GM18508 (cell line): ENCODE measurements at regions not wholly inside any gene's neighbourhood (a gene's known extent, or its start where the extent isn't known, plus 50 kb on each side); places are given as distances from the start of the nearest gene placed in this dataset.

Experiments used
- ATAC-seq: cut with Tn5 transposase; IDR thresholded peaks from one replicate; pipeline ENCODE4 v1.9.1; 2021; ENCODE audit warnings: moderate number of reproducible peaks; ENCODE audit not compliant: insufficient read depth, unreplicated experiment

DNA sequence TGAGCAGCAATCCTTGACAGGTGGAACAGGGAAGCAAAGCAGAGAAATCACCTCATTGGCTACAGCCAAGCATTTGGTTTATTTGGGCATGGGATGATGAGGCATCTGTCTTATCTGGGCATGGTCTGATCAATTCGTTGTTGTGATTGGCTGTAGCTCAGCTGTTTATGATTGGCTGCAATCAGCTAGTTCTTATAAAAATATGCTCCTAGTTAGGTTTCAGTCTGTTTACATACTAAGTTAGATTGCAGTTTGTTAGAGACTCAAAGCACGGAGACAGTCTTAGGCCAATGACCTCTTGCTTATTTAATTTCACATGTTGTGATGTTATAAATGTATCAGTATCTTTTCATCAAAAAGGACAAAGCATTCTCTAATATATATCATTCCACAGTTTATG is 312.0 kb downstream of the PDGFC start:
- ATAC-seq: no peak

DNA sequence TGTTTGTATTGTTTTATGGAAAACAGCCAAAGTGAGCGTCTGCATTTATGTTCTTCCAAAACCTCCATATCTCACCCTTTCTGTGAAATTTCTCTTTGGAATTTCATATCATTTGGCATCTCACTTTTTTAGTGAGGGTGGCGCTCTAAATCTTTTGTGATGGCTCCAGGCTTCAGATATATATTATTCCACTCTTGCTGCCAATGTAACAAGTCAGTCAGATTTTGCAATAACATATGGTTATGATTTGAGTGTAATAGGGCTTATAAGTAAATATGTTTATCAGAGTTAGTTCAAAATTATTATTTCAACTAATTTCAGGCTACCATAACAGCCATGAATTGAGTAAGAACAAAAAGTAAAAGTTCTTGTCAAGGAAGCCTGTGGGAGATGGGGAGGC is 314.7 kb downstream of the PDGFC start:
- ATAC-seq: no peak

DNA sequence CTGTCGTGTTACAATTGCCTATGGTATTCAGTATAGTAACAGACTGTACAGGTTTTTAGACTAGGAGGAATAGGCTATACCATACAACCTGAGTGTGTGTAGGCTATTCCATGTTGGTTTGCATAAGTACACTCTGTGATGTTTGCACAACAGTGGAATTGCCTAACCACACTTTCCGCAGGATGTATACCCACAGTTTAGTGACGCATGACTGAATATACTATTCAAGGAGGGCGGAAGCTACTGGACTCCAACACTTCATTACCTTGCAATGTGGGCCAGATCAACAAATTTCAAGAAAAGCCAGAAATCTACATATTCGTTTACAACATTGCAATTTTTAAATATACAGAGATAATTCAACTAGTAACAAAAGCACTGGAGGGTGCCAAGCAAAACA is 317.2 kb downstream of the PDGFC start:
- no peak for ATAC-seq

DNA sequence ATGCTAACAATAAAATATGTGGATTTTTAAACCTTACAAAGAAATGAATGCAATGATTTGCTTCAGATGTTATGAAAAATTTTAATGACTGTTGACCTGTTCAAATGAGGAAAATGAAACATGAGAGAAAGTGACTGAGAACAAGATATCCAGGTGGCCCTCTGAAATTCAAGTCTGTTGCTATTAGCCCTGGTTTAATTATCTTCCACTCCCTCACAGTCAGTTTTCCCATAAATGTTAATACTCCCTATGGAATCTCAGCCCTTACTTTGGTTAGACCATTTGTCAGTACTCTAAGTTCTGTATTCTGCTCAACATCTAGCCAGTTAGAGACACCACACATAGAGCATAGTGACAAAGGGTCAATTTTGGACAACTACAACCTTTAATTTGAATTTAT is 327.8 kb downstream of the PDGFC start:
- ATAC-seq: no peak

DNA sequence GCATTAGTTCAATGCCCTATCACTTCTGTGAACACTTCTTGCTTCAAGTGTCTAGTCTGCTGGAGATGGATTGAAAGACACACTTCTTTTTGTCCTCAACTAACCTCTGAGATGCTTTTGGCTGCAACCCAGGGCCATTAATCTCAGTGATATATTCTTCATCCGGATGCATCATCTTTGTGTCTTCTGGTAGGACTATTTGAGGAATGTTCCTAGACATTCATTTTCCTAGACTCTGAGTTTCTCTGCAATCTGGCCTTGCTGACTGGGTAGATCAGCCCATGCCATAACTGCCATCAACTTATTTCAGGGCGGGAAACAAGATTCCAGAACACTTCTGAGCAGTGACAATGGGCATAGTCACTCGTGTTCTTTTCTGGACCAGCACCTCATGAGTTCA is 329.4 kb downstream of the PDGFC start:
- ATAC-seq: no peak

DNA sequence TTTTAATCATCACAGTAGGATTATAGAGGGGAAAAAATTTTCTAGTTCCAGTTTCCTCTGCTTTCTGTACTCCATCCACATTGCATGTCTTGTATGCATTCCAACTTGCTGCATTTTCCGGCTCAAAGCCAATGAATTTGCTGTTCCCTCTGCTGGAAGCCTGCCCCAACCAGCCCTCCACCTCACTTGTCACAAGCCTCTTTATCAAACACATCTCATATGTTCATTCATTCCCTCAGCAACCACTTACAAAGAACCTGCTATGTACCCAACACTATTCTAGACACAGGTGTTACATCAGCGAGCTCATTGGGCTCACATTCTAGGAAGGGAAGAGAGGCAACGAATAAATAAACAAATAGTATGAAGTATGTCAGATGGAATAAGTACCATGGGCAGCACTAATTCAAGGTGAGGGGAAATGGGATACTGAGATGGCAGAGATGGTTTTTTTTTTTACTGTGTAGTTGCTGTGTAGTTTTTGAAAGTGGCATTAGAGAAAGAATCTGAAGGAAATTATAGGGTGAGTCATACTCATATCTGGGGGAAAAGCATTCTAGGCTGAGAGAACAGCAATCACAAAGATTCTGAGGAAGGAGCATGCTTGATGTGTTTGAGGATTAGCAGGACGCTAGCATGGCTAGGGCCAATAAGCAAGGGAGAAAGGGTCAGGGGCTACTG is 332.5 kb downstream of the PDGFC start:
- no peak for ATAC-seq

DNA sequence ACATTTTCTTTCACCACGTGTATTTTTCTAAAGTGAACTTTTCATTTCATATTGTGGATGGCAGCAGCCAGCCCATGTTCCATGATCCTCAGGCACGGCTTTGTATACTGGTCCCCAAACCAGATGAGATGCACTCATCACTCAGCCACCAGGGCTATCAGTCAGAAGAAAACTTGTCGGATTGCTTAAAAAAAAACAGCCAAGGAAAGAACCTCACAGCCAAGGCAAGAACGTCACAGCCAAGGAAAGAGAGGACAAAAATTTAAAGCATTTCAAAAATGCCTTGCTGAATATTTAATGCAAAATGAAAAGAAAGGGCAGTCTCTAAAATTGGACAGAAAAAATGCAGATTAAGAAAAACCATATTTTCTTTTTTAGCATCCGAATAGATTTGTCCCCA is 333.3 kb downstream of the PDGFC start:
- no peak for ATAC-seq

DNA sequence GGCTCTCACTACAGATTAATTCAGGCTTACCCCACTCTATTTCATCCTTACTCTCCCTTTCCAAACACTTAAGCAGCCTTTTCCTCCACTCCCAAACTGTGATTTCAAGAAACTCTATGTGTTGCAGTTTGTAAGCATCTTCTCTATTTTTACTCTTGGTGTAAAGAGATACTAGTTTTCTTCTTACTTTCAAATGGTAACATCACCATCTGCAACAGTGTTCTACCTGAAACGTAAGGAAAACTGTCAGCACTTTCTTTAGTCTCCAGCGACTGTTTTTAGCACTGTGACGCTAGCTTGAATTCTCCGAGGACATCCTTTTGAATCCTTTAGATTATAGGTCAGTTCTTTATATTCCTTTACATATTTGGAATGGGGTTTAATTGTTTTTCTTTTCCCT is 335.2 kb downstream of the PDGFC start:
- ATAC-seq: no peak

DNA sequence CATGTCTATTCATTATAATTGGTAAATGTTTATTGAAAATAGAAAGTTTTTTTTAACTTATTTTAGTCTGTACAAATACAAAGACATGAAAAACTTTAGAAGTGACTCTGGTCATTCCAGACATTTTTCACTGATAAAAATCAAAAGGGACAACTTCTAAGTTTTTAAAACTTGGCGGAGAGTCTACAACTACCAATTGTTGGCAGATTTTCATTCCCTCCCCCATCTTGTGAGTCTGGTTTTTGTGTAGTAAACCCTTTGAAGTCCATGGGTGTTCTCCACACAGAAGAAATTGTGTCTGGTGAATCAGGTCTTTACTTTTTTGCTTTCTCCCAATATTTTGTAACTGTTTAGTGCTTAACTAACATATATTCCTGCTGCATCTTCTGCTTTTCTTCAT is 336.5 kb downstream of the PDGFC start:
- no peak for ATAC-seq

DNA sequence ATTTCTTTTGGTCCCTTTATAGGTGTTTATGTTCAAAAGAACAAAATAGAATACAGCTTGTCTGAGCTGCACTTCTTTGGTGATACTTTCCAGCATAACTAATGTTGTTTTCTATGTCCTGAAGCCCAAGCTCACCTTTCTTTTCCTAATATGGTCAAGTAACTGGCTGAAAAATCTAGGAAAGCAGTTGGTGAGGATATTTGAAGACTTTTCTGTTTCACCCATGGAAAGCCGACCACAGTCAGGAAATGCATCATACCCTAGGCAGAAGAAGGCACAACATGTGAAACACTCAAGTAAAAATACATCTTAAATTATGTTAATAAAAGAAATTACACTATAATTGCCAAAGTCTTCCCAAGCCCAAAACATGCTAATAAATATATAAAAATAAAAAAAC is 337.0 kb downstream of the PDGFC start:
- ATAC-seq: no peak

DNA sequence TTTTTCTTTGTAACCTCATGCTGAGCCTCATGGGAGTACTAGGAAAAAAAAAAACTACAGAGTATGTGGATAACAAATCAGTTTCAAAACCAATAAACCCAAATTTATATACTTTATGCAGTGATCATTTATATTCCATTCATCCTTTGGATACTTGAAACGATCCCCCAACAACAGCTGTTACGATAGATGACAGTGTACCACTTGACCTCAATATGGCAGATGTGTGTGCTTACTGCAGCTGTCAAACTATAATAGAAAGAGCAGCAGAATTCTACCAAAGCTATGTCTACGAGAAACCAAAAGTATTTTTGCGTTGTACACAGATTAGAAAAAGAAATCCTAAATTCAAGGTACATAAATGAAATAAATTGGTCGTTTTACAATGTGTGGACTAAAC is 337.8 kb downstream of the PDGFC start:
- no peak for ATAC-seq

DNA sequence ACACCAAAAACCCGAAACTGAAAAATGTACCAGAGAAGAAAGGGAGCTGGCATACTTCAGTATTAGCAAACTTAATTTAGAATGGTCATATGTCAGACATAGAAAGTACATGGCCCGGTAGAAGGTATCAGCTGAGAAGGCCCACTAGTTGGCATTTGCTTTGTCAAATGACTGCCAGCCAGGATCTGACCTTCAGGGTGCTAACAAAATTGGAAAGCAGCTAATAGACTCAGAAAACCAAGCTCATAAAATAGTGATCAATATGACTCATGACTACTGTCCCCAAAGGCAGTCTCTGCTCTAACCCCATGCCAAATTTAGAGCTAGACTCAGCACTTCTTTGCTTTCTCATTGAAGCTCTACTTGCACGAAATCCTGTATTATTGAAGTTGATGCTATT is 342.7 kb downstream of the PDGFC start:
- ATAC-seq: no peak

DNA sequence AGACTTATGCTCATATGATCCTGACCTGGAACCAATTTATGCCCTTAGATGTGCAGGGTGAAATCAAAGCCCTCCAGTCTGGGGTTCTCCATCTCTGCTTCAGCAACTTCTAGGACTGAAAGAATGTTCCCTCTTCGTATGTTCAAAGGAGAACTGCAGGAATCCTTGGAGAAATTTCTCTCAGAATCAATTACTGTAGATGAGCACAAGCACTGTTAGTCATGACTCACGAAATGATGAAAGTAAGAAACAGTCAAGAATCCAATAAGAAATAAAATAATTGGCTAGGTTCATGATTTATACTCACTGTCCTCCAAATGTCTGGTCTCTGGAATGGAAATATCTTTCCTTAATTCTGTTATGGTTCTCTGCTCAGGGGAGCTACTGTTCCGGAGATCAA is 348.2 kb downstream of the PDGFC start:
- no peak for ATAC-seq

DNA sequence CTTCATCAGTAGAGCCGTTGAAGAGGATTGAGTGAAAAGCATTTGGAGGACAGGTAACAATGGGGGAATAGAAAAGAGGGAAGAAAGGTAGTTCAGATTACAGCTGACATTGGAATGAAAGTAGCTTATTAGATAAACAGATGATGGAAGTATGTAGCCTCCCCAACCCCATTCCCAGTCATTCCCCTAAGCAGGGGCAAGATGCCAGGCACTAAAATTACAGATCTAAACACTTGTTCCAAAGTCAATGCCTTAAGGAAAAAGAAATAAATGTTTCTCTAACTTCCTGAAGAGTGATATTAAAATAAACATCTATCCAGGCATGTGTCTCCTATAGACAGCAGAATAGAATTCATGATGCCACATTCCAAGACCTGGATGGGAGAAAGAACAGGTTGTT is 350.8 kb downstream of the PDGFC start:
- no peak for ATAC-seq

DNA sequence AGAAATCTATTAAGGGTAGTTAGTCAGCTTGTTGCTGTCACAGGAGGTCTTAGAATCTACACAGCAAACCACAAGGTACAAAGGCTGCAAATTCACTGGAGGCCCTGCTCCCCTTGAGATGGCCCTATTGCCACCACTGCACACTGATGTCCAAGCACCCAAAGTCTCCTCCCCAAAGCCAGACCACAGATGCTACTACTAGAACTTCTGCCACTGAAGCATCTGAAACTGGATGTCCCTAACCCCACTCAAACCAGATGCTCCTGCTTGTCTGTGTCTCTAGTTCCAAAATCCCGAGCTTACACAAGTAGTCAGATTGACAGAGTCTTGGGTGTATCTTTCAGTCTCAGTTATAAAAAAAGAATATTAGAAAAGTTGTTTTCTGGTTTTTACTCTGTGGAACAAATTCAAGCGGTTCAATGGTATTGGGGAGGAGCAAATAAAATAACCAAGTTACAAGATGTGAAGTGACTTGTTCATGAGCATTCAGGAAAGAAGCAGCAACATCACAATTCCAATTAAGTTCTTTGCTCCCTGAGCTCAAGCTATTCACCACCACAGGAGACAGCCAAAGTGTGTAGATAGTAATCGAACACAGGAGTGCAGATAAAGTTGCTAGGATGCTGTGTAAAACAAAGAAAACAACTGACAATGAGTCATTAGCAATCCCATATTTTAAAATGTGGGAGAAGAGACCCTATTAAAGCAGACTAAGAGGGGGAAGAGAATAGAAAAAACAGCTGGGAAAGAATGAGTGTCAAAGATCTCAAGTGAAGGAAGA is 352.3 kb downstream of the PDGFC start:
- no peak for ATAC-seq

DNA sequence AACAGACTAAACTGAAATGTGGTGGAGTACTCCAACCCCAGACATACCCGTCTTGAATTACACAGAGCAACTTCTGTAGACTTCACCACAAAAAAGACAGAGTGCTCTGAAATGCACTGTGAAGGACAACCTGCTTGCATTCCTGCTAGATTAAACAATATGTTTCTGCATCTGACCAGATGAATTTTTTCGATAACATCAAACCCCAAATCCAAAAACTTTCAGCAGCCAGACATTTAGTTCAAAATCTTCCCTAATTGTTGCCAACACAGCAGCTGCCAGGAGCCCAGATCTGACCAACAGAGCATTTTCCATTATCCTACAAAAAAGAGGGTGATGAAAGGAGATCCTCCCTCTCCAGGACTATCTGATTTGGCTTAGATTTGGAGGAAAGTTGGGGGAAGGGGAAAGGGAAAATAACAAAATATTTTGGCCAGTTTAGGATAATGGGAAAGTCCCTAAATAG is 356.5 kb downstream of the PDGFC start:
- no peak for ATAC-seq

DNA sequence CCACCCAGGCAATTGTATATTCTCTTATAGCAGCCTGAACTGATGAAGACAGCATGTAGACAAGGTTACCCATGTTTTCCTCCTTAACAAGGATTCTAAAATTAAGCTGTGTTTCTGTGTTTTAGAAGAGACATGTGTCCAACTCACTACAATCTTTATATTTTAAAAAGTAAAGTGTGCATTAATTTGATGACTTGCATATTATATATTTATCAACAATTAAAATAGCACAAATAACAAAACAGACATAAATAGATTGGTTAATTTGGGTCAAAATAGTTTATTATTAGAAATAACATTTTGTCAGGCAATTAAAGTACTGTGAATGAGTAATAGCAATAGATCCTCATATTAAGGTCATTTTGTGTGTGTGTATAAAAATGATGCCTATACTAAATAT is 357.1 kb downstream of the PDGFC start:
- no peak for ATAC-seq

DNA sequence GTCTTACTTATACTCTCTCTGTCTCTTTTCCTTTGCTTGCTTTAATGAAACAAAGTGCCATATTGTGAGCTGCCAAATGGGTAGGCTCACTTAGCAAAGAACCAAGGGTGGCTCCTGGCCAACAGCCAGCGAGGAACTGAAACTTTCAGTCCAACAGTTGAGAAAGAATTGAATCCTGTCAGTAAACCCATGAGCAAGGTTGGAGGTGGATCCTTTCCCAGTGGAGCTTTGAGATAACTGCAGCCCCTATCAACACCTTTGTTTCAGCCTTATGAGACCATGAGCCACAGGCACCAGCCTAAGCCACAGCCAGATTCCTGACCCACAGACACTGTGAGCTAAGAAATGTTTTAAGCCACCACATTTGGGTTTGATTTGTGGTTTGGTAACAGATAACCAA is 362.2 kb downstream of the PDGFC start:
- ATAC-seq: no peak

DNA sequence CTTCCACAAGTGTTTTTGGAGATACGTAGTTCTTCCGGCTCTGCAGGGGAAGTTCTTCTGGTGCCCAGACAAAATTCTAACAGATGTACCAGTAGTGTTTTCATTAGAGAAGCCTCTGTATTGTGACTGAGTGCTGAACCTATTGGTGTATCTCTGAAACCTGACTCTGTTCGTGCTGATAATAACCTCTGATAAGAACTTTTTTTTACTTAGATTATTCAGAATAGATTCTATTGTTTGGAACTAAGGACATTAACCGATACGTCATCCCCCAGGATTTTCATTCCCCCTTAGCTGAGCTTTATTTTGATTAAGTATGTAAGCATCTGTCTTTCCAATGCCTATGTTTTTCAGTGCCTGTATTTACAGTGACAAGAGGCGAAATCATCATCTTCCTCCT is 362.9 kb downstream of the PDGFC start:
- no peak for ATAC-seq

DNA sequence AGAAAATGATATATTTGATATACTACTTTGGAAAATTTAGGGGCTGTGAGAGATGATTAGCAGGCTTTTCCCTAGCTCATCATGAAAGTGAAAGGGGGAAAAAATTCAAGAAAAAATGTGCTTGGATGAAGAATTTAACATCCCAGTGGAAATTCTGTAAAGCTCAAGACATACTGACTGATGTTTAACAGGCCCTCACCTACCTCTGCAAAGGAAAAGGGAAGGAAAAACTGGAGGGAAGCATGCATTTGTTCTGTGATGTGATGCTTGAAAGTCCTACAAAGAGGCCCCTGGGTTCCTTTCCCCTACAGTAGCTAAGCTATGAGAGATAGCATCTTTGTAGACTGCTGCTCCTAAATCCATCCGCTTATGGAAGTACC is 364.1 kb downstream of the PDGFC start:
- ATAC-seq: no peak

DNA sequence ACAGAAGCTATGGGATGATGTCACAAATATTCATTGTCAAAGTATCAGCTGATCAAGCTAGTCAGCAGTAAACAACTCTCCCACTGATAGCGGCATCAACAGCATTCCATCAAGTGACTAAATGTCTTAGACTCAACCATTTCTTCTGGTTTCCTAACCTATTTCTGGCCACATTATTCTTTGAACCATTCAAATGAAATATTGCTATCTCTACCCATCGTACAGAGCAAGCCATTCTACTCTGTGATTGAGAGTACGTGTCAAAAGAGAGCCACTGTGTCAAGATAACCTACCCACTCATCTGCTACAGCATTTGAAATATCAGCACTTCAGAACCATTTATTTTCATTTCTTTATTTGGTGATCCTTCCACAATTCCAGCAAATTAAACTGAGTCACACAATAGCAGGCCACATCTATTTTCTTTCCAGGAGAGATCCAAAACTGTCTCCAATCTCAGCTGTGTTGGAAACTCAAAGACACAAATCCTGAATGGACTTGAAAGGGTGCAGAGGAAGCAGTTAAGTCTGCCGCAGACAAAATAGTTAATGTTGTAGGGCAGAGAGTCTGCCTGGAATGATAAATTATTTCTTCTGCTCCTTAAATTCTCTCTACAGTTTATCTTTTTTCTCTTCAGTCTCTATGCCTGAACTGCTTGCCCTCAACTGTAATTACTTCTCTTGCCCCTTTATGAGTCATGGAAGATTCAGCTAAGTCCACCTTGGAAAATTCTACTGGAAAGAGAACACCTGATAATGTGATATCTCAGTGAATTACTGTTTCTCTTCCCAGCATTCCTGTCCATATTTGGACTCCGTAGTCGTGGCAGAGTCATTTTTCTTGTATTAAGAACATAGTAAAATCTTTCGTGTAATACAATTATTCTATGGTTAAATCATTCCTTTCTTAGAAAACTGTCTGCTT is 364.8 kb downstream of the PDGFC start:
- ATAC-seq: no peak
